A673 (cell line): ENCODE measurements at regions not wholly inside any gene's neighbourhood (a gene's known extent, or its start where the extent isn't known, plus 50 kb on each side); places are given as distances from the start of the nearest gene placed in this dataset.

Experiments
- CTCF ChIP-seq: fragments of 300-800, 200-600 bp; sonication (generic); conservative IDR thresholded peaks from 2 replicates; pipeline ENCODE4 v1.5.1; 2017; ENCODE audit warnings: low read depth, mild to moderate bottlenecking, antibody characterized with exemption, low read length, moderate library complexity, mixed read lengths
- EZH2 ChIP-seq: fragments of 200-600 bp; sonication (generic); IDR thresholded peaks from 2 replicates; pipeline ENCODE4 v1.6.1; 2017; ENCODE audit warnings: borderline replicate concordance, low read depth, mild to moderate bottlenecking, mixed read lengths, antibody characterized with exemption, low read length; ENCODE audit not compliant: poor library complexity, severe bottlenecking

DNA sequence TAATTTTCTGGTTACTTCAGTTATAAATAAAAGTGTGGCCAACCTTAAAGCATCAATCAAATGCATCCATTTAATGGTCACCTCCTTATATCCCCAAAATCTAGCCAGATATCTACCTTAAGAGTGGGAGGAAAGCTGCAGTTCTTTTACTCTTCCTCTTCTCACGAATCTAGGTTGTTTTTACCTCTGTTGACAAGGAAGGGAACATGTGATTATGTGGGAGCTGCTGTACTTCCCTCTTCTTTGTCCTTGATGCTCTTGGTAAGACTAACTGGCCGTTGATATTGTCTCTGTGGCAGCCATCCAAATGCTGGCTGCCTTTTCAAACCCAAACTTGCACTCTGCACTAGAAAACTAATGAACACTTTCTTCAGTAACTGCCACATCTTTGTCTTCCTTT, 275.3 kb upstream of the CADM2 start:
- no peak for TF ChIP-seq CTCF
- no peak for TF ChIP-seq EZH2
